GF-D8 (cell line): ENCODE measurements at regions not wholly inside any gene's neighbourhood (a gene's known extent, or its start where the extent isn't known, plus 50 kb on each side); places are given as distances from the start of the nearest gene placed in this dataset.

Experiments used
- DNase-seq: peaks from one replicate; lab custom pipeline; 2025; lab: John Stamatoyannopoulos, UW

GRCh38 chr7:340979-341694 lies 51.2 kb downstream of the FOXL3 start:
- DNase-seq: no peak

DNA sequence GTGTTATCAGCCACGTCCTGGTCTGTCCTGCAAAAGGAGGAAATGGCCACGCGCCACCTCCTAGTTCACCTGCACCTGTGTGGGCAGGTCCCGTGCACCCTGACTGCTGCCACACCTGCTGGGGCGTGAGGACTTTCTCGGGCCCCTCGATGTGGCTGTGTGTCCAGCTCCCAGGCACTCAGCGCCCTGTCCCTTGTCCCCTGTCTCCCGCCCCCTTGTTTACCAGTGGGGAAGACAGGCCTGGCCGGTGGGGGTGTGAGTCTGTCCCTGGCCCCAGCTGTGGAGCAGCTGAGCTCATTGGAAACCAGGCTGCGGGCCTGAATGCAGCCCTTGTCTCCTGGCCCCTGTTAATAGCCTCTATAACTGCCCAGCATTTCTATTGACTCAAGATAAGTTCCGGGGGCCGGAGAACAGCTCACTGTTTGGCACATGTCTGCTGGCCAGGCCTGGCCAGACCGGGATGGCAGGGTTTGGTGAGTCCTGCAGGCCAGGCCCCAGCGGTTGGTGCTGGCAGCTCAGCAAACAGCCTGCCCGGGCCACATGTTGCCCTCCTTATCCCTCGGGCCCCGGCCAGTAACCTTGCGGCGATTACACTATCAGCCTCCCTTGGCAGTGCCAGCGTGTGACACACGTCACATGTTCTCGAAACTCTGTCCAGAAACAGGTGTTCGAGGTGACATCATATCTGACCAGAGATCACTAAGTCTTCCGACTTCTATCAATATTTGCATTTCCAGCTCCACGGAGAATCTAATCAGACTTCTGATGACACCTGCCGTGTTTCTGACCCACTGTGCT lies 52.1 kb downstream of the FOXL3 start:
- no peak for DNase-seq

DNA sequence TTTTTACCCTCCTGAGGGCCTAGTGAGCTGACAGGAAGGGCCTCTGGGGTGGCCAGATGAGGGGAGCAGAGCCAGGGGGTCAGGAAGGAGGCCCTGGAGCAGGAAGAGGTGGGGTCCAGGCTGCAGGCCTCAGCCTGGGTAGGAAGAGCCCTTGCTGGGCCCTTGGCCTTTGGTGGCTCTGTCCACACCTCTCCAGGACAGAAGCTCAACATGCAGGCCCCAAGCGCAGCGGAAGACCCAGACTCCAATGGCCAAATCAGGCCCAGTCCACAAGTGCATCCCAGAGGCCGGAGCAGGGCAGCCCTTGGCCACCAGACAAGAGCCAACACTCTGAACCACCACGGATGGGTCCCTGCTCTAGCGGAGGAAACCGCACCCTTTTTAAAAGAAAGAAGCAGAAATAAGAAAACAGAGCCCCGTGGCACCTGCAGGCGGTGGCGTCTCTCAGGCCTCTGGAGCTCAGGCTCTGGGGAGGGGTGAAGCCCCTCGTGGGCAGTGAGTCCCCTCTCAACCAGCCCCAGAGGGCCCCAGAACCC lies 52.8 kb downstream of the FOXL3 start:
- DNase-seq: no peak

- DNase-seq: no peak
Observed at GRCh38 chr7:343227-343822, 53.4 kb downstream of the FOXL3 start.

DNA sequence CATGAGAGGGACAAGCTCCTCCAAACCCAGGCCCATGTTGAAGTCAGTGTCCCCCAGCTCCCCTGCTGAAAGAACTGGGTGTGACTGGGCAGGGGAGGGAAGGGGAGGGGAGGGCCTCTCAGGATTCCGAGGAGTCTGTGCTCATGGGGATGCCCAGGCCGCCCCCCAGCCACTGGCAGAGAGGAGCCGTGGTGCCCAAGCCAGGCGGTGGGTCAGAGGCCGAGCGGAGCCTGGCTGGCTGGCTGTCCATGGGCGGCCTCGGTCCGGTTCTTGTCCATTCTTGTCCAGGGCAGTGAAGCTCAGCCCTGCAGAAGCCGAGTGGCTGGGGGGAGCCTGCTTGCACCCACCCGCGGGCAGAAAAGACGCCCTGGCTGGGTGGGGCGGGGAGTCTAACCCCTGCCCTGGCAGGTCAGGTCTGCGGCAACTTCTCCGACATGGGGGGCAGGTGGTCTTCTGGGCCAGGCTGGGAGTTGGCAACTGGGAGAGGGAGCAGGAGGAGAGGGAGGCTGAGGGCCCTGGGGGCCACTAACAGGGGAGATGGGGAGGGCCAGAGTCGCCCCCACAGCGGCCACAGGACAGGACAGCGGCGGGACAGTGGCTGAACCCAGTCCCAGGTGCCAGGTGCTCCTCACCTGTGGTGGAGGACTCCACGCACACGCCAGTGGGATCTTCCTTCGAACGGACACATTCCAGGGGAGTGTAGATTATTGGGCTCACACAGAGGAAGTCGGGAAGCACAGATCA lies 54.1 kb downstream of the FOXL3 start:
- DNase-seq: no peak

DNA sequence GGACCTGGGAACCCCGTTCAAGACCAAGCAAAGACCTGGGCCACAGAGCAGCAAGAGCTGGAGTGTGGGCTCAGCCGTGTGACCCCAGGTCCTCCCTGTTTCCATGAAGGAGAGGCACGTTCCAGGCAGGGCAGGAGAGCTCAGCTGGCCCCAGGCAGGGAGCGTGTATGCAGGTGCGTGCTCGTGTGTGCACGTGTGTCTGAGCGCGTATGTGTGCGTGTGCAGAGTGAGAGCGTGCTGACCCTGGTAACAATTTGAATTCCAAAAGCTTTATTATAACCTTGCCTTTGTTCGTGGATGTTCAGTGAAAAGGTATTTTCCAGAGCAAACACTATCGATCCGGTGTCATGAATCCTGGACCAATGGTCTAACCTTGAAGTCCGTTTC lies 54.6 kb downstream of the FOXL3 start:
- no peak for DNase-seq

DNA sequence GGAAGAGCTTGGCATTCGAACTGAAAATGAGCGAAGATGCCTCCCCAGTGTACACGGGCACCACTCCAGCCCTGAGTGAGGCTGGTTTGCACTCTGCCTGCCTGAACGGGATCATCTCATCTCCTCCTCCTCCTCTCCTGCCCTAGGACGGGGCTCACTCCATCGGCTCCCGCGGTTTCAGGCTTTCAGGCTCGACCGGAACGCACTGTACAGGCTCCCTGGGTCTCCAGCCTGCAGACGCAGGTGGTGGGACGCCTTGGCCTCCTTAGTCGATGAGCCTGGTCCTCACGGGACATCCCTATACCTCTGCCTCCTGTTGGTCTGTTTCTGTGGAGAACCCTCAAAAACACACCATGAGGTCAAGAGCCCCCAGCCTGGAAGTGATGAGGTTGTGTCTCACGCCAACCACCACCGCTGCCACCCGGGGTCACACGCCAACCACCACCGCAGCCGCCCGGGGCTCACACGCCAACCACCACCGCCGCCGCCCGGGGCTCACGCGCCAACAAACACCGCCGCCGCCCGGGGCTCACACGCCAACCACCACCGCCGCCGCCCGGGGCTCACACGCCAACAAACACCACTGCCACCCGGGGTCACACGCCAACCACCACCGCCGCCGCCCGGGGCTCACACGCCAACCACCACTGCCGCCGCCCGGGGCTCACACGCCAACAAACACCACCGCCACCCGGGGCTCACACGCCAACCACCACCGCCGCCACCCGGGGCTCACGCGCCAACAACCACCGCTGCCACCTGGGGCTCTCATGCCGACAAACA lies 56.3 kb downstream of the FOXL3 start:
- DNase-seq: no peak

GRCh38 chr7:347001-347590 lies 57.1 kb downstream of the FOXL3 start:
- no peak for DNase-seq

- DNase-seq: no peak
Observed at GRCh38 chr7:347644-348479, 57.9 kb downstream of the FOXL3 start.

GRCh38 chr7:348480-348844 lies 58.5 kb downstream of the FOXL3 start:
- DNase-seq: no peak

- DNase-seq: no peak
Observed at GRCh38 chr7:348962-349743, 59.2 kb downstream of the FOXL3 start.

GRCh38 chr7:351256-351655 lies 61.3 kb downstream of the FOXL3 start:
- no peak for DNase-seq

GRCh38 chr7:351681-352480 lies 61.9 kb downstream of the FOXL3 start:
- DNase-seq: no peak

GRCh38 chr7:353746-354325 lies 63.9 kb downstream of the FOXL3 start:
- DNase-seq: no peak

DNA sequence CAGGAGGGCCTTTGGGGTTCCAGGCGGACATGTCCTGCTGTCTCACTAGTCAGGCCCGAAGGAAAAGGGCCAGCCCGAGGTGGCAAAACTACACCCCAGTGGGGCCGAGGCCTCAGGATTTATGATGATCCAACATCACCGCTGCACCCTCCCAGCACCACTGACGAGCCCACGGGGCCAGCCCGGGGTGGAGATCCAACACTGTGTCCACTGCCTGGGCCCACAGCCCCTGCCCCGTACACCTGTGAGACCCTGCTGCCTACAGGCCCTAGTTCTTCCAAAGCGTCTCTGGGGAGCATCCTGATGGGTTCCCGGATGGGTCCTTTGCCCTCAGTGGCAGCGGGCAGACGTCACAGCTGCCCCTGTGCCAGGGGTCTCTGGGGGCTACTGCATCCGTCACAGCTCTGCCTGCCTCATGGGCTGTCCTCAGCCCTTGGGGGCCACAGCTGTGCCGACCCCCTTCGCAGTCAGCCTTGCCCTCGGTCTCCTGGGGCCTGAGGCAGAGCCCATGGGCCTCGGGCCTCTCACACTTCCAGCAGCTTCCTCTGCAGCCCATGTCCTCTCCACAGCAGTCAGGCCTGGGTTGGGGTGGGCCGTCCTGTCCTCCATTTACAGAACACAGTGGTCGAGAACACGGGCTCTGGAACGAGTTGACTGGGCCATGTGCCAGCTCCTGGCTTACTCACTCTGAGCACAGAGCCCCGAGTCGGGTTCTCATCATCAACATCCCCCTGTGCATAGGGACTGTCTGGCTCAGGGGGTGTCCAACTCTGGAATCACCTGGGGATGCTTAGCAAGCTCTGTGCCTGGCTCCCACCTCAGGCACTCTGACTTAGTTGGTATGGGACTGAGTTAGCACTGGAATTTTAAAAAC lies 64.9 kb downstream of the FOXL3 start:
- no peak for DNase-seq

DNA sequence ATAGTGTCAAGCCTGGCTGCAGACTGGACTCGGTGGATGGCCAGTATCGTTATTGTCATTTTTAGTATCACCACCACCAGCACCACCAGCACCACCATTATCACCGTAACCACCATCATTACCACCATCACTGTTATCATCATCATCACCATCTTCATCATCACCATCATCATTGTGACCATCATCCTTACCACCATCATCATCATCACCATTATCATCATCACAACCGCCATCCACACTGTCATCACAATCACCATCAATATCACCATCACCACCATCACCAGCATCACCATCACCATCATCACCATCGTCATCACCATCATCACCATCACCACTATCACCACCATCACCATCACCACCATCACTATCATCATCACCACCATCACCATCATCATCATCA lies 65.6 kb downstream of the FOXL3 start:
- no peak for DNase-seq

DNA sequence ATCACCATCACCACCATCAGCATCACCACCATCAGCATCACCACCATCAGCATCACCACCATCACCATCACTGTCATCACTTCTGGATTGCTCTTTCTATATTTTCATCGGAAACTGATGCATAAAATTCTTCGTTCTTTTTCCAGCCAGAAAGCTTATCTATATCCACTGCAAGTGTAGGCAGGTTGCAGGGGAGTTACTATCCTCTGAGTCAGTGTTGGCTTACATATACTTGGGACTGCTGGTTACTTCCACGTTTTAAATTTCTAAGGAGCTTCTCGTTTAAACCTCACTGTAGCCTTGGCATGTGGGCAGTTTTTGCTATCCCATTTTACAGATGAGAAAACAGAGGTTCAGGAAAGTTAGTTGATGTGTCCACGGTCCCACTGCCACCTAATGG lies 66.1 kb downstream of the FOXL3 start:
- DNase-seq: no peak
